Right hindlimb (tissue), 1 donor: ENCODE measurements at regions not wholly inside any gene's neighbourhood (a gene's known extent, or its start where the extent isn't known, plus 50 kb on each side); places are given as distances from the start of the nearest gene placed in this dataset.
"Not testable (repeated sequence)": the region's sequence is repeated elsewhere in the genome, so short reads cannot be mapped to it uniquely, and the experiment has no call there.

Source experiments
- DNase-seq: peaks from one replicate; pipeline ENCODE4 v3.0.0-alpha.2; 2018

- no peak for DNase-seq
Observed at GRCh38 chr9:29969408-29969807, 2396.1 kb upstream of the C9orf72 start.

- no peak for DNase-seq
Observed at GRCh38 chr9:29969856-29970647, 2396.8 kb upstream of the C9orf72 start.

GRCh38 chr9:29974197-29974596 is 2400.9 kb upstream of the C9orf72 start:
- no peak for DNase-seq

- DNase-seq: no peak
Observed at GRCh38 chr9:29976981-29977380, 2403.7 kb upstream of the C9orf72 start.

GRCh38 chr9:29981013-29981412 is 2403.4 kb upstream of the ACO1 start:
- DNase-seq: no peak

- no peak for DNase-seq
Observed at GRCh38 chr9:29999645-30000044, 2384.8 kb upstream of the ACO1 start.

- no peak for DNase-seq
Observed at GRCh38 chr9:30010691-30011090, 2373.8 kb upstream of the ACO1 start.

- DNase-seq: no peak
Observed at GRCh38 chr9:30012622-30013021, 2371.8 kb upstream of the ACO1 start.

- DNase-seq: no peak
Observed at GRCh38 chr9:30015073-30015472, 2369.4 kb upstream of the ACO1 start.

GRCh38 chr9:30020161-30020560 is 2364.3 kb upstream of the ACO1 start:
- DNase-seq: no peak

GRCh38 chr9:30035761-30036160 is 2348.7 kb upstream of the ACO1 start:
- no peak for DNase-seq

GRCh38 chr9:30036558-30036957 is 2347.9 kb upstream of the ACO1 start:
- no peak for DNase-seq

- DNase-seq: no peak
Observed at GRCh38 chr9:30039712-30040111, 2344.7 kb upstream of the ACO1 start.

- no peak for DNase-seq
Observed at GRCh38 chr9:30048396-30048795, 2336.0 kb upstream of the ACO1 start.

- DNase-seq: no peak
Observed at GRCh38 chr9:30058463-30058862, 2326.0 kb upstream of the ACO1 start.

- DNase-seq: no peak
Observed at GRCh38 chr9:30060976-30061375, 2323.5 kb upstream of the ACO1 start.

GRCh38 chr9:30065888-30066287 is 2318.6 kb upstream of the ACO1 start:
- no peak for DNase-seq

- not testable (repeated sequence) for DNase-seq
Observed at GRCh38 chr9:30069236-30069635, 2315.2 kb upstream of the ACO1 start.

GRCh38 chr9:30075022-30075421 is 2309.4 kb upstream of the ACO1 start:
- DNase-seq: no peak

GRCh38 chr9:30075451-30076199 is 2308.8 kb upstream of the ACO1 start:
- DNase-seq: no peak

GRCh38 chr9:30078195-30078594 is 2306.2 kb upstream of the ACO1 start:
- no peak for DNase-seq

- DNase-seq: no peak
Observed at GRCh38 chr9:30089428-30089827, 2295.0 kb upstream of the ACO1 start.

- no peak for DNase-seq
Observed at GRCh38 chr9:30103647-30104394, 2280.6 kb upstream of the ACO1 start.

GRCh38 chr9:30107134-30107533 is 2277.3 kb upstream of the ACO1 start:
- DNase-seq: not testable (repeated sequence)
